Colonic mucosa (tissue), 4 donors: ENCODE measurements at regions not wholly inside any gene's neighbourhood (a gene's known extent, or its start where the extent isn't known, plus 50 kb on each side); places are given as distances from the start of the nearest gene placed in this dataset.

Experiments
- DNase-seq: peaks from one replicate; pipeline ENCODE4 v3.0.0-alpha.2; 2020
- H3K27ac ChIP-seq: fragments of 200-600 bp; one replicate; pipeline ENCODE4 v1.8.0; 2021
- H3K27me3 ChIP-seq: fragments of 200-600 bp; one replicate; pipeline ENCODE4 v1.8.0; 2021
- H3K36me3 ChIP-seq: fragments of 200-600 bp; one replicate; pipeline ENCODE4 v1.8.0; 2021
- H3K4me1 ChIP-seq: fragments of 200-600 bp; one replicate; pipeline ENCODE4 v1.8.0; 2021; ENCODE audit warnings: mild to moderate bottlenecking
- H3K4me3 ChIP-seq: fragments of 200-600 bp; one replicate; pipeline ENCODE4 v1.8.0; 2021
- H3K9ac ChIP-seq, 2 donors: one replicate each; pipeline ENCODE4 v1.7.0; 2013; ENCODE audit warnings: control low read depth in 2 of 2, low read depth in 2 of 2, low read length in 2 of 2
- H3K9me3 ChIP-seq: fragments of 200-600 bp; one replicate; pipeline ENCODE4 v1.8.0; 2021
- CTCF ChIP-seq: fragments of 200-600 bp; IDR thresholded peaks from one replicate; pipeline ENCODE4 v1.8.0; 2022; ENCODE audit warnings: antibody characterized with exemption, mild to moderate bottlenecking
- intact Hi-C: fragments of 100-400 bp; cut with DNase I; formaldehyde crosslinking; loops from one replicate; pipeline ENCODE4 v1.14.1; 2022
- donor health status: healthy.
- donor health status: DM: no; HTN: no; CAD: no.
- donor health status: DM: no; HTN: no; CAD: no.

DNA sequence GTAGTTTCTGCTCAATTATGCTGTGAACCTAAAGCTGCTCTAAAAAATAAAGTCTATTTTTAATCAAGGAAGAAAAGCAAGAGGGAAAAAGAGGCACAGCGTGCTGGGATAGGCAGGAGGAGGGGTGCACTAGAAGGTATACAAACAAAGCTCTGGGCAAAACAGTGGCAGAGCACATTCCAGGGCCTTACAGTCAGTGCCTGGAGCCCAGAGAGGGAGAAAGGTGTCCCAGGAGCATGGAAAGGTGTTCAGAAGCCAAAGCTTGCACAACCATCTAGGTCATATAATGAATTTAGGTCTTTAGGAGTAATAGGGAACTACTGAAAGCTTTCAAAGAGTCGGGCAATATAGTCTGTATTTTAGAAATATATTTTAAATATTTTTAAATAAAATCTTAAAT, 163.6 kb upstream of the PALMD start:
- no peak for TF ChIP-seq CTCF
- no peaks in the 10 kb centered on the region for H3K36me3 ChIP-seq
- no peaks in the 10 kb centered on the region for H3K4me1 ChIP-seq
- H3K9ac ChIP-seq, result no peak overlapping the region
- no peaks in the 10 kb centered on the region for H3K9me3 ChIP-seq
- intact Hi-C loops, result loop anchor here (10.0 kb wide), 1 partner anchor 203 kb away; no protein-coding TSS in a partner anchor
- H3K27ac ChIP-seq, result no peak overlapping the region
- no peaks in the 10 kb centered on the region for H3K27me3 ChIP-seq
- H3K4me3 ChIP-seq, result no peak overlapping the region
- no peak for DNase-seq

- TF ChIP-seq CTCF, result no peak
- Histone ChIP-seq H3K9ac (no peak overlapping the region), H3K27ac (no peak overlapping the region), H3K27me3 (no peaks in the 10 kb centered on the region), H3K4me3 (no peak overlapping the region), H3K9me3 (no peaks in the 10 kb centered on the region), H3K36me3 (no peaks in the 10 kb centered on the region), H3K4me1 (no peaks in the 10 kb centered on the region)
- intact Hi-C loops, result loop anchor here (10.0 kb wide), 1 partner anchor 202 kb away; no protein-coding TSS in a partner anchor
- no peak for DNase-seq
Measured at GRCh38 chr1:99482750-99483149, 163.2 kb upstream of the PALMD start.

GRCh38 chr1:99490031-99490430, 155.9 kb upstream of the PALMD start:
- TF ChIP-seq CTCF, result no peak
- no peak for DNase-seq
- intact Hi-C loops, result no loop called here
- H3K4me3 ChIP-seq, result no peak overlapping the region
- no peaks in the 10 kb centered on the region for H3K4me1 ChIP-seq
- H3K36me3 ChIP-seq, result no peaks in the 10 kb centered on the region
- H3K27me3 ChIP-seq, result no peaks in the 10 kb centered on the region
- H3K9ac ChIP-seq, result no peak overlapping the region
- H3K9me3 ChIP-seq, result no peaks in the 10 kb centered on the region
- H3K27ac ChIP-seq, result no peak overlapping the region

DNA sequence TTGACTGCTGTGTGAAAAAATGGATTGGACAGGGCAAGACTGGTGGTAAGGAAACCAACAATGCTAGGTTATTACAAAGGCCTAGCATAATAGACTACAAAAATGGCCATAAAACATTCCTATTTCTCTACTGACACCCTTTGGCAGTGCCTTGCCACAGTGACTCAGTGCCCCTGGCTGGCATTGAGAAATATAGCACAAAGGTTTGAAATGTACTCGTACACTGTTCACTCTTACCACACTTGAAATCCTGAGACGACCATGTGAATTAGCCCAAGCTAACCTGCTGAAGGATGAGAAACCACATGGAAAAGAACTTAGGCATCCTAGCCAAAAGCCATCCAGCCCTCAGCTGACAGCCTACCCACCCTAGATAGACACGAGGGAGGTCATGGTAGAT, 149.8 kb upstream of the PALMD start:
- no peaks in the 10 kb centered on the region for H3K27me3 ChIP-seq
- H3K4me1 ChIP-seq, result no peaks in the 10 kb centered on the region
- H3K36me3 ChIP-seq, result no peaks in the 10 kb centered on the region
- no peak for DNase-seq
- H3K9me3 ChIP-seq, result no peaks in the 10 kb centered on the region
- TF ChIP-seq CTCF, result no peak
- no peak overlapping the region for H3K4me3 ChIP-seq
- no peak overlapping the region for H3K9ac ChIP-seq
- intact Hi-C loops, result no loop called here
- H3K27ac ChIP-seq, result no peak overlapping the region

- no peak for DNase-seq
- H3K9ac ChIP-seq, result no peak overlapping the region
- H3K36me3 ChIP-seq, result no peaks in the 10 kb centered on the region
- H3K9me3 ChIP-seq, result no peaks in the 10 kb centered on the region
- no peak overlapping the region for H3K27ac ChIP-seq
- TF ChIP-seq CTCF, result no peak
- no peaks in the 10 kb centered on the region for H3K27me3 ChIP-seq
- no peaks in the 10 kb centered on the region for H3K4me1 ChIP-seq
- no peak overlapping the region for H3K4me3 ChIP-seq
- intact Hi-C loops, result no loop called here
Measured at GRCh38 chr1:99497690-99498089, 148.2 kb upstream of the PALMD start.

GRCh38 chr1:99500541-99500940, 145.4 kb upstream of the PALMD start:
- Histone ChIP-seq H3K36me3 (no peaks in the 10 kb centered on the region), H3K4me3 (no peak overlapping the region), H3K9me3 (no peaks in the 10 kb centered on the region), H3K4me1 (no peaks in the 10 kb centered on the region), H3K9ac (no peak overlapping the region), H3K27ac (no peak overlapping the region), H3K27me3 (no peaks in the 10 kb centered on the region)
- TF ChIP-seq CTCF, result no peak
- intact Hi-C loops, result no loop called here
- DNase-seq, result no peak
